CD4-positive, alpha-beta T cell treated with Interleukin-17A for 4 hours (primary cell): ENCODE measurements at regions not wholly inside any gene's neighbourhood (a gene's known extent, or its start where the extent isn't known, plus 50 kb on each side); places are given as distances from the start of the nearest gene placed in this dataset.
"Not testable (repeated sequence)": the region's sequence is repeated elsewhere in the genome, so short reads cannot be mapped to it uniquely, and the experiment has no call there.

Experiments used
- DNase-seq: peaks from one replicate; pipeline ENCODE4 v3.0.0-alpha.2; 2020; ENCODE audit warnings: mixed read lengths

DNA sequence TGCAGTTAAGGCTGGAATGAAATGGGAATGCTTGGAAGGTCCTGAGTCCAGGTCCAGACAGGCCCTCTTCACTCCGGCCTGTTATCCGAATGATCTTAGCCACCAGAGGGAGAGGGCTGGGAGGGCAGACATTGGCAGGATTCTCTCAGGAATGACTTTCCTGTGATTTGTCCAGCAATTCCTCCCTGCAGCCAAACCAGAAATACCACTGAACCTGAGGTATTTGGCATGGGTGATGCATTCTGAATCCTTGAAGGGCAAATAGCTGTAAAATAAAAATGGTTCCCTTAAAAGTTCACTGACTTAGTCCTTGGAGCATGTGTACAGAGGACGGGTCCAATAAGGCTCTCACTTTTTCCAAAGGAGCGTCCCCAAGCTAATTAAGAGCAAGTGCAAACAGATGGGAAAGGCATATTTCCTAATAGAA, 77.5 kb upstream of the HABP2 start:
- DNase-seq = no peak

DNA sequence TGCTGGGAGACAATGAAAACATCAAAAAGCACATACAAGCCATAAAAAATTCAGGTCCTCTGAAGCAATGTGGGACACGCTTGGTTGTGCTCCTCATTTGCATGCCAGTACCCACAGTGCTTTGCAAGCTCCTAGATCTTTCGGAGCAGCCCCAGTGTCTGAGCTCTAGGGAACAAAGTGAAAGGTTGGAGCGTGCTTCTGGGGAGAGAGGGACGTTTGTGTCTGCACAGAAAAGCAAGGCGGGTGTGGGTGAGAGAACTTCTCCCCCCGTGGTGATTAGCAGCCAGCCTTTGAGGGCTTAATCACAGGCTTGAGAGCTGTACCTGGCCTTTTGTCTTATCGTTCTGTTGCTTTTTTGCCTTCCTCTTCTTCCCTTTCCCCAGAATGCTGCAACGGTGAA, 76.7 kb upstream of the HABP2 start:
- no peak for DNase-seq

GRCh38 chr10:113476673-113477072, 76.2 kb upstream of the HABP2 start:
- DNase-seq = no peak

GRCh38 chr10:113477451-113477850, 75.4 kb upstream of the HABP2 start:
- DNase-seq = no peak

DNA sequence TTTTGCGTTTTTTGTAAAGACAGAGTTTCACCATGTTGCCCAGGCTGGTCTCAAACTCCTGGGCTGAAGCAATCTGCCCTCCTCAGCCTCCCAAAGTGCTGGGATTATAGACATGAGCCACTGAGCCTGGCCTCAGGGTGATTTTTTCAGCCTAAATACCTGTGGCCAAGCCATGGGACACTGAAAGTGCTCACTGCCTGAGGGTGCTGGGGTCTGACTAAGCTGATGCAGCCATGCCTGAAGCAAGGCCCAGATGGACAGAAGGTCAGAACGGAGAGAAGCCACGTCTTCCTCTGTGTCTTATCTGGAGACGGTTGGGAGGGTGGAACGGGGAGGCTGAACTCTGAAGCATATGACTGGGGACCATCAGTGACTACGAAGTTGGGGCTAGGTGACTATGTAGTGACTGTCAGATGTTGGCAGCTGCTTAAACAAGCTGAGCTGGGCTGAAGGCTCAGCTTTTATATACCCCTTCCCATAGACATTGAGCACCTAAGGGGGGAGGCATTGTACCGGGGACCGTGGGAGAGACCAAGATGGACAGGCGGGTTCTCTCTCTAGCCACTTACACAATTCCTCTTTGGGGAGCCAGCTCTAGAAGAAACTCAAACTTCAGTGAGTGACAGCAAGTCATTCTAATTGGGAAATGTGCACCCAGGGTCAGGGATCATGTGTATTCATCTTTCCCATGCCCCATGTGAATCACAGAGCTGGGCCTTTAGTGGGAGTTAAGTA, 73.3 kb upstream of the HABP2 start:
- no peak for DNase-seq

DNA sequence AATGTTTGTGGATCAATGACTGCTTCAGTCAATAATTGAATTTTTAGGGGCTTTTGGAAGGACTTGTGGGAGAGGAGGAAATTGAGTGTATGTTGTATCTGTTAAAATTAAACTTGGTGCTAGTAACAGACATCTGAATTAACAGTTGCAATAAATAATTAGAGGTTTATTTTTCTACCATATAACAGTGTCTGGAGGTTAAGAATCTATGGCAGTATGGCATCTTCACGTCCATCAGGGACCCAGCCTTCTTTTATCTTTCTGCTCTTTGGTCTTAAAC, 72.8 kb upstream of the HABP2 start:
- DNase-seq = no peak

DNA sequence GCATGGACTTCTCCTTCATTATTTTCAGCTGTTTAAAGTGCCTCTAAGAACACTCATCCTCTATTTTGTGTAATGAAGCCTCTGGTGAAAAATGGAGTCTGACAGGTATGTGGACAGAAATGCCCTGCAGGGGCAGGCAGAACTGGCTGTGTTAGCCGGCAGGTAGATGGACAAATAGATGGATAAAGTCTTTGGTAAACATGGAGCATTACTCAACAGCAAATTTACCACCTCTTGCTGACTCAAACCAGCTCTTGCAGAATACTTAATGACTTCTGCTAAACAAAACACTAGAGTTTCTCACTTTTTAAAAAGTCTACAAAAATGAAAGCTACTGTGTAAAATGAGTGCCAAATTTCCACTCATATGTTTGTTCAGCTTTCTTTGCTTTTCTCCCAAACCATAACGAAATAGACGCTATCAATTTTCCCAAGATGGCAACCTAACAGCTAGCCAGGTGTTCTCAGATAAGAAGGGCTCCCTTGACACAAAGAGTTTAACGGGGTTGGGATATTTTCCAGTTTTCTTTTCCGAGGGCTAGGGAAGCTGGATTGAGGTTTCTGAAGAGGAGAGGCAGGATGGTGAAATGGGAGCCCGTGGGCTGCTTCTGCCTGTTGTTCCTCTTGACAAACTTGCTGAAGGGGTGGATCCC, 71.9 kb upstream of the HABP2 start:
- no peak for DNase-seq

DNA sequence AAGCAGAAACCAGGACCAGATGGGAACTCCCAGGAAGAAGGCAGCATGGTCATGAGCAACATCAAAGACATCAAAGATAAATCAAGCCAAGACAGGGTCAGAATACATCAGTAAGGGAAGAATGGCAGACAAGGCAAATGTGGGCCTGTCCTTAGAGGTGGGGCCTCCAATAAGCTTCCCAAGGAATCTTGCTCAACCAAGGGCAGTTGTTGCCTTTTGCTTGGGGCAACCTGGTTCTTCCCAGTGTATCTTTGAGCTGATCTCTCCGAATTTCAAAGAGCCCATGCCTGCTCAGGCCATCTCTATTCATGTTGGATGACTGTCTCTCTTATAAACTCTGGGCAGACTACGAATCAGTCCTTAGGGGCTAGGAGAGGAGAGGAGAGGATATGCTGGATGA, 68.4 kb upstream of the HABP2 start:
- DNase-seq = no peak

- no peak for DNase-seq
Measured at GRCh38 chr10:113485736-113486135, 67.1 kb upstream of the HABP2 start.

GRCh38 chr10:113486531-113486930, 66.3 kb upstream of the HABP2 start:
- DNase-seq = no peak

- DNase-seq = no peak
Measured at GRCh38 chr10:113487154-113487553, 65.7 kb upstream of the HABP2 start.

GRCh38 chr10:113488186-113488585, 64.7 kb upstream of the HABP2 start:
- DNase-seq = no peak

GRCh38 chr10:113489522-113489921, 63.3 kb upstream of the HABP2 start:
- DNase-seq = not testable (repeated sequence)

DNA sequence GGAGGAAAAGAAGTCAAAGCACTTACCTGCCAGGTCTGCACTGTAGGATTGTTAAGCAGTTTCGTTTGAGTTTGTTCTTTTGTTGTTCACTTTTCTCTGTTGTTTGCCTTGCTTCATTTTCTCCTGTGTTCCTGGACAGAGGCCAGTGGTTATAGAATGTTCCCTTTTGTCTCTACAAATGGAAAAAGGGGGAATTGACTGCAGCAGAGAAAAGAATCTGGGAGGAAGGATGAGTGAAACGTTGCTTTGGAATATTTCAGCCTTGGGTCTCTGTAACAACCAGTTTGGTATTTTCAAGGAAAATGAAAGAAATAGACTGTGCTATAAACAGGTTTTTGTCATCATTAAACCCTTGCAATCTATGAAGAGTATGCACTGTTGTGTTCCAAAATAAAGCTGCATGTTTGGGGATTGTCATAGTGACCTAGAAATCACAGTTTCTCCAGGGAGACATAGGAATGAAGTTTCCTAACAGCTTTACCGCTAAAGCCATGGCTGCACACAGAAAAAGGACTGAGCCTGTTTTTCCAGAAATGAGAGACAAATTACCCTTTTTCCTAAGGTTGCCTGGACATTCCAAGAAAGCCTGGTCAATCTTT, 60.8 kb upstream of the HABP2 start:
- no peak for DNase-seq

- no peak for DNase-seq
Measured at GRCh38 chr10:113493195-113493594, 59.7 kb upstream of the HABP2 start.

DNA sequence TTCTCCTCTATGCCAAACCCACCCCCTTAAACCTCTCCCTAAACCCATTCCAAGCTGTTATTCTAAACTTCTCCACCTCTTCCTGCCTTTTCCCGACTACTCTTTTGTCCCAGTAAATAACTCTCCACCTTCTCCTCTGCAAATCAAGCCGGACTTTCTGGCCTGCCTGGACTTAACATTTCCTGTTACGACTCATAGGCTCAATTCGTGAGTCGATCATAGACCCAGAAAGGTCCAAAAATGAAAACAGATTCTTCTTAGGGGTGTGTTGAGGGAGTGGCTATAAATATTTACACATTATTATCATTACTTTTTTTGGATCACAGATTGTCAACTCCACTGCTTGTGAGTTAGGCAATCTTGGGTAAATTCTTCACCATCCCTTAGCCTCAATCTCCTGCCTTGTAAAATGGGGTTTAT, 59.0 kb upstream of the HABP2 start:
- no peak for DNase-seq

GRCh38 chr10:113494761-113495160, 58.1 kb upstream of the HABP2 start:
- DNase-seq = no peak

GRCh38 chr10:113495553-113495952, 57.3 kb upstream of the HABP2 start:
- no peak for DNase-seq

GRCh38 chr10:113496111-113497109, 56.4 kb upstream of the HABP2 start:
- DNase-seq = no peak

DNA sequence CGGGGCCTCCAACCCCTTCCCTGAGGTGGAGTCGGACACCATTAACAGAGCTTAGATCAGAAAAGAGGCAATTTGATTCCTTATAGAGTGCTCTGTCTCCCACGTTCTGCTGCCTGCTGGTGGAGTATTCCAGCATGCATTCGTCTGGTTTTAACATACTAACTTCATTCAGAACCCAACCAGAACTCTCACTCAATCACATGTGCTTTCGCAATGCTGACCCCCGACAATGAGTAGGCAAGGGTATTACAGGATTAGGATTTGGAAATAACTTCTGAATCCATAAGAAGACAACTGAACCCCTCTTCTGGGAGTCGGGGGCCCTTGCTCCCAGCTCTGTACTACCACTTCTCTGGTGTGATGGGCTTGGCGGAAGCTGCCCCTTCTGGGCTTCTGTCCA, 55.7 kb upstream of the HABP2 start:
- no peak for DNase-seq

GRCh38 chr10:113498997-113499396, 53.9 kb upstream of the HABP2 start:
- no peak for DNase-seq

GRCh38 chr10:113499806-113500205, 53.0 kb upstream of the HABP2 start:
- DNase-seq = no peak

- DNase-seq = not testable (repeated sequence)
Measured at GRCh38 chr10:113501031-113501430, 51.8 kb upstream of the HABP2 start.
